ENCODE measurements at regions not wholly inside any gene's neighbourhood (a gene's known extent, or its start where the extent isn't known, plus 50 kb on each side); places are given as distances from the start of the nearest gene placed in this dataset.

GRCh38 chr22:27194096-27194748, 536.8 kb downstream of the MIAT start:
- Histone ChIP-seq H3K27ac (ENCODE audit: low read depth in 2 of 2, low read length in 2 of 2) (no peak overlapping the region), H3K4me3 (ENCODE audit: low read length in 3 of 3) (no peak overlapping the region), H3K9me3 (ENCODE audit: control insufficient read depth in 2 of 3, insufficient read depth in 1 of 3, low read length in 3 of 3) (no peaks in the 10 kb centered on the region), H3K9ac (ENCODE audit: low read length in 3 of 3) (no peak overlapping the region), H3K27me3 (ENCODE audit: control insufficient read depth, insufficient read depth, low read length) (no peaks in the 10 kb centered on the region), H3K4me1 (ENCODE audit: control insufficient read depth in 2 of 3, insufficient read depth in 2 of 3, low read depth in 1 of 3, low read length in 3 of 3) (no peaks in the 10 kb centered on the region), H3K36me3 (ENCODE audit: control insufficient read depth in 2 of 3, insufficient read depth in 3 of 3, low read length in 3 of 3) (no peaks in the 10 kb centered on the region)
- TF ChIP-seq CTCF (IDR thresholded peaks at IDR 0.05; ENCODE audit: borderline replicate concordance, extremely low read depth, insufficient read depth) = no peak
- intact Hi-C loops (cut with DNase I) = no loop called here
- DNase-seq (no peak), FAIRE-seq (no peak)

- no peaks in the 10 kb centered on the region for H3K4me1 ChIP-seq (ENCODE audit: control insufficient read depth in 2 of 3, insufficient read depth in 2 of 3, low read depth in 1 of 3, low read length in 3 of 3)
- no peak for FAIRE-seq
These were observed 537.7 kb downstream of the MIAT start for GRCh38 chr22:27195094-27195493.

GRCh38 chr22:27195494-27195893, 538.1 kb downstream of the MIAT start:
- Histone ChIP-seq H3K27me3 (ENCODE audit: control insufficient read depth, insufficient read depth, low read length) (no peaks in the 10 kb centered on the region), H3K9me3 (ENCODE audit: control insufficient read depth in 2 of 3, insufficient read depth in 1 of 3, low read length in 3 of 3) (no peaks in the 10 kb centered on the region), H3K4me3 (ENCODE audit: low read length in 3 of 3) (no peak overlapping the region), H3K36me3 (ENCODE audit: control insufficient read depth in 2 of 3, insufficient read depth in 3 of 3, low read length in 3 of 3) (no peaks in the 10 kb centered on the region), H3K4me1 (ENCODE audit: control insufficient read depth in 2 of 3, insufficient read depth in 2 of 3, low read depth in 1 of 3, low read length in 3 of 3) (no peaks in the 10 kb centered on the region), H3K27ac (ENCODE audit: low read depth in 2 of 2, low read length in 2 of 2) (no peak overlapping the region), H3K9ac (ENCODE audit: low read length in 3 of 3) (no peak overlapping the region)
- no peak for DNase-seq
- FAIRE-seq = no peak
- TF ChIP-seq CTCF (IDR thresholded peaks at IDR 0.05; ENCODE audit: borderline replicate concordance, extremely low read depth, insufficient read depth) = no peak
- intact Hi-C loops (cut with DNase I) = no loop called here

More at GRCh38 chr22:27195094-27195493, 537.7 kb downstream of the MIAT start:
- Histone ChIP-seq H3K9me3 (ENCODE audit: control insufficient read depth in 2 of 3, insufficient read depth in 1 of 3, low read length in 3 of 3) (no peaks in the 10 kb centered on the region), H3K36me3 (ENCODE audit: control insufficient read depth in 2 of 3, insufficient read depth in 3 of 3, low read length in 3 of 3) (no peaks in the 10 kb centered on the region), H3K4me3 (ENCODE audit: low read length in 3 of 3) (no peak overlapping the region), H3K27ac (ENCODE audit: low read depth in 2 of 2, low read length in 2 of 2) (no peak overlapping the region), H3K9ac (ENCODE audit: low read length in 3 of 3) (no peak overlapping the region), H3K27me3 (ENCODE audit: control insufficient read depth, insufficient read depth, low read length) (no peaks in the 10 kb centered on the region)
- no peak for DNase-seq
- intact Hi-C loops (cut with DNase I) = no loop called here
- no peak for TF ChIP-seq CTCF (IDR thresholded peaks at IDR 0.05; ENCODE audit: borderline replicate concordance, extremely low read depth, insufficient read depth)

GRCh38 chr22:27196606-27197005, 539.2 kb downstream of the MIAT start:
- intact Hi-C loops (cut with DNase I) = no loop called here
- H3K9ac ChIP-seq (ENCODE audit: low read length in 3 of 3) = no peak overlapping the region
- H3K4me1 ChIP-seq (ENCODE audit: control insufficient read depth in 2 of 3, insufficient read depth in 2 of 3, low read depth in 1 of 3, low read length in 3 of 3) = no peaks in the 10 kb centered on the region
- no peaks in the 10 kb centered on the region for H3K9me3 ChIP-seq (ENCODE audit: control insufficient read depth in 2 of 3, insufficient read depth in 1 of 3, low read length in 3 of 3)
- no peak for TF ChIP-seq CTCF (IDR thresholded peaks at IDR 0.05; ENCODE audit: borderline replicate concordance, extremely low read depth, insufficient read depth)
- FAIRE-seq = no peak
- DNase-seq = no peak
- H3K27me3 ChIP-seq (ENCODE audit: control insufficient read depth, insufficient read depth, low read length) = no peaks in the 10 kb centered on the region
- no peaks in the 10 kb centered on the region for H3K36me3 ChIP-seq (ENCODE audit: control insufficient read depth in 2 of 3, insufficient read depth in 3 of 3, low read length in 3 of 3)
- H3K27ac ChIP-seq (ENCODE audit: low read depth in 2 of 2, low read length in 2 of 2) = no peak overlapping the region
- no peak overlapping the region for H3K4me3 ChIP-seq (ENCODE audit: low read length in 3 of 3)

All from kidney (tissue), 13 donors.